ENCODE measurements at regions not wholly inside any gene's neighbourhood (a gene's known extent, or its start where the extent isn't known, plus 50 kb on each side); places are given as distances from the start of the nearest gene placed in this dataset.
"Not testable (repeated sequence)": the region's sequence is repeated elsewhere in the genome, so short reads cannot be mapped to it uniquely, and the experiment has no call there.

DNA sequence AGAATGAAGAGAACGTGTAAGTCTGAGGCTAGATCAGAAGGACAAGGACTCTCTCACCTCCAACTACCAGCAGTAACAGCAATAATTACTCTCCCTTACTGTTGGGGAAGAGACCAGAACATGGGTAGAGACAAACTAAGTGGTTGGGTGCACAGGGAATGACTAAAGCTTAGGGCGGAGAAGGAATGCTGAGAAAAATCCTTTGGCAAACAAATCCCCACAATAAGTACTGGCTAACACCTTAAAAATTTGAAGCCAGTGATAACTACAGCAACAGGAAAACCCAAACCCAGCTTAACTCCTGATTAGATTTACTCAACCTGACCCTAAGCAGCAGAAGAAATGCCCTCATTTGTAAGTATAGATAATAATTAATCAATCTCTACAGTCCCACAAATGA, 759.0 kb downstream of the AACS start:
- no peak for ATAC-seq (replicated peaks; ENCODE audit: extremely low read depth, poor library complexity, severe bottlenecking)
- H3K27ac Mint-ChIP-seq (ENCODE audit: low read depth) = no peak overlapping the region
- no peaks in the 10 kb centered on the region for H3K4me1 Mint-ChIP-seq
- peaks cover 2% of the 10 kb centered on the region for H3K36me3 Mint-ChIP-seq (ENCODE audit: insufficient read depth)
- DNase-seq (ENCODE audit: low spot score in 2 of 2) = no peak
- H3K27me3 Mint-ChIP-seq = no peaks in the 10 kb centered on the region
- no peak overlapping the region for H3K4me3 Mint-ChIP-seq
- H3K9me3 Mint-ChIP-seq = peaks cover 10% of the 10 kb centered on the region

- Mint-ChIP-seq H3K27ac (ENCODE audit: low read depth) (no peak overlapping the region), H3K4me3 (no peak overlapping the region), H3K9me3 (peaks cover 11% of the 10 kb centered on the region), H3K4me1 (no peaks in the 10 kb centered on the region), H3K36me3 (ENCODE audit: insufficient read depth) (no peaks in the 10 kb centered on the region), H3K27me3 (no peaks in the 10 kb centered on the region)
- DNase-seq (ENCODE audit: low spot score in 2 of 2) = no peak
- ATAC-seq (replicated peaks; ENCODE audit: extremely low read depth, poor library complexity, severe bottlenecking) = no peak
Observed at GRCh38 chr12:125835852-125836251, 770.6 kb downstream of the AACS start.

- ATAC-seq (replicated peaks; ENCODE audit: extremely low read depth, poor library complexity, severe bottlenecking) (no peak), DNase-seq (ENCODE audit: low spot score in 2 of 2) (no peak)
- H3K27ac Mint-ChIP-seq (ENCODE audit: low read depth) = no peak overlapping the region
- no peaks in the 10 kb centered on the region for H3K4me1 Mint-ChIP-seq
- no peaks in the 10 kb centered on the region for H3K27me3 Mint-ChIP-seq
- H3K36me3 Mint-ChIP-seq (ENCODE audit: insufficient read depth) = no peaks in the 10 kb centered on the region
- H3K4me3 Mint-ChIP-seq = no peak overlapping the region
- H3K9me3 Mint-ChIP-seq = peaks cover 11% of the 10 kb centered on the region
Observed at GRCh38 chr12:125836647-125837046, 771.4 kb downstream of the AACS start.

GRCh38 chr12:125841332-125841731, 776.1 kb downstream of the AACS start:
- Mint-ChIP-seq H3K36me3 (ENCODE audit: insufficient read depth) (peaks cover 2% of the 10 kb centered on the region), H3K4me1 (no peaks in the 10 kb centered on the region), H3K27ac (ENCODE audit: low read depth) (no peak overlapping the region), H3K27me3 (no peaks in the 10 kb centered on the region), H3K9me3 (peaks cover 15% of the 10 kb centered on the region), H3K4me3 (no peak overlapping the region)
- DNase-seq (ENCODE audit: low spot score in 2 of 2) (no peak), ATAC-seq (replicated peaks; ENCODE audit: extremely low read depth, poor library complexity, severe bottlenecking) (no peak)

DNA sequence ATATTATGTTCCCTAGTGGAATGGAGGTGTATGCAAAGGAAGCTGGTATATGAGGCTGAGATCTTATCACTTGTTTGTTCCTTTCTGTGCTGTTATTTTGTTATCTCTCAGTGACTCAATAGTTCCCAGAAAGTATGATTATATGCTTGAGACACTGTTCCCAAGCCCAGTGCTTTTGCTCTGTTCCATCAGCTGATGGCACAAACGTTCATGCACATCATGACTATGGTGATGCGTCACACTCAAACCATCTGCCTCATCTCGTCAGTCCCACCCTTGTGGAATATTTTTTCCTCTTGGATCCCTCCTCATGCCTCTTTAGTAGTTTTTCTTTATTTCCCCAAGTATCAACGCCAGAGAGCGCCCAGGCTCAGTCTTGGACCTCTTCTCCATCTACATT, 786.9 kb downstream of the AACS start:
- Mint-ChIP-seq H3K4me1 (no peaks in the 10 kb centered on the region), H3K27me3 (no peaks in the 10 kb centered on the region), H3K27ac (ENCODE audit: low read depth) (no peak overlapping the region), H3K36me3 (ENCODE audit: insufficient read depth) (no peaks in the 10 kb centered on the region), H3K4me3 (no peak overlapping the region), H3K9me3 (peaks cover 9% of the 10 kb centered on the region)
- DNase-seq (ENCODE audit: low spot score in 2 of 2) (no peak), ATAC-seq (replicated peaks; ENCODE audit: extremely low read depth, poor library complexity, severe bottlenecking) (no peak)

DNA sequence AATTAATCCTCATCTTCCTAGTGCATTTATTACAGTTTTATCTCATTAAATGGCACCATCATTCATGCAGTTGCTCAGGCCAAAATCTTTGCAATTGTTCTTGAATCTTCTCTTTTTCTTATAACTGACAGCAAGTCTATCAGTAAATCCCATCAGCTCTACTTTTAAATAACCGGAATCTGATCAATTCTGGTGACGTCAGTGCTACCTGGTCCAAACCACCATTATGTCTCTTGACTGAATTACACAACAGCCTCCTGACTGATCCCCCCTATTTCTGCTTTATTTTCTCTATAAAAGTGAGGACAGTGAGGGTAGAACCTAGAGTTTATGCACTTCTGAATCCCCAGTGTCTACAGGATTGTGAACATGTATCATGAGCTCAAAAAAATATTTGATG, 787.4 kb downstream of the AACS start:
- ATAC-seq (replicated peaks; ENCODE audit: extremely low read depth, poor library complexity, severe bottlenecking) (no peak), DNase-seq (ENCODE audit: low spot score in 2 of 2) (no peak)
- Mint-ChIP-seq H3K27me3 (no peaks in the 10 kb centered on the region), H3K9me3 (peaks cover 8% of the 10 kb centered on the region), H3K27ac (ENCODE audit: low read depth) (no peak overlapping the region), H3K4me3 (no peak overlapping the region), H3K36me3 (ENCODE audit: insufficient read depth) (no peaks in the 10 kb centered on the region), H3K4me1 (no peaks in the 10 kb centered on the region)

- Mint-ChIP-seq H3K36me3 (ENCODE audit: insufficient read depth) (no peaks in the 10 kb centered on the region), H3K27me3 (no peaks in the 10 kb centered on the region), H3K4me1 (no peaks in the 10 kb centered on the region), H3K9me3 (peaks cover 8% of the 10 kb centered on the region), H3K4me3 (no peak overlapping the region), H3K27ac (ENCODE audit: low read depth) (no peak overlapping the region)
- no peak for ATAC-seq (replicated peaks; ENCODE audit: extremely low read depth, poor library complexity, severe bottlenecking)
- DNase-seq (ENCODE audit: low spot score in 2 of 2) = no peak
Observed at GRCh38 chr12:125853670-125854069, 788.4 kb downstream of the AACS start.

GRCh38 chr12:125856366-125856765, 791.1 kb downstream of the AACS start:
- DNase-seq (ENCODE audit: low spot score in 2 of 2) (no peak), ATAC-seq (replicated peaks; ENCODE audit: extremely low read depth, poor library complexity, severe bottlenecking) (no peak)
- Mint-ChIP-seq H3K4me3 (no peak overlapping the region), H3K4me1 (no peaks in the 10 kb centered on the region), H3K36me3 (ENCODE audit: insufficient read depth) (no peaks in the 10 kb centered on the region), H3K9me3 (peaks cover 8% of the 10 kb centered on the region), H3K27ac (ENCODE audit: low read depth) (no peak overlapping the region), H3K27me3 (no peaks in the 10 kb centered on the region)

DNA sequence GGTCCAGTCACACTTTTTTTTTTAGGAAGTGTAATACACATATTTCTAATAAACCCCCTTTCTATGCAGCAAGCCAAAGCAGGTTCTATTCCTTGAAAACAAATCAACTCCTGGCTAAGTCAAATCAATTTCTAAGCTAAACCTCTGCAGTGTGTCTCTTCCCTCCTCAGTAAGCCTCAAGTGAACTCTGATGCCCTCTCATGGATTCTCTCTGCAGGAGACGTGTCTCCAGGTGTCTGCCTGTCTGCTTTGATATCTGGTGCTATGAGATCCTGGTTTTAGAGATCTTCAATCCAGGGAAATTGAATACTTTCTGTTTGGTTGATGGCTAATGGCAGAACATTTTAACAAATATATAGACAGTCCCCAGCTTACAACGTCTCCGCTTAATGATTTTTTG, 791.7 kb downstream of the AACS start:
- no peak for ATAC-seq (replicated peaks; ENCODE audit: extremely low read depth, poor library complexity, severe bottlenecking)
- H3K27me3 Mint-ChIP-seq = no peaks in the 10 kb centered on the region
- peaks cover 8% of the 10 kb centered on the region for H3K9me3 Mint-ChIP-seq
- no peak for DNase-seq (ENCODE audit: low spot score in 2 of 2)
- H3K4me1 Mint-ChIP-seq = no peaks in the 10 kb centered on the region
- H3K36me3 Mint-ChIP-seq (ENCODE audit: insufficient read depth) = no peaks in the 10 kb centered on the region
- no peak overlapping the region for H3K27ac Mint-ChIP-seq (ENCODE audit: low read depth)
- no peak overlapping the region for H3K4me3 Mint-ChIP-seq

DNA sequence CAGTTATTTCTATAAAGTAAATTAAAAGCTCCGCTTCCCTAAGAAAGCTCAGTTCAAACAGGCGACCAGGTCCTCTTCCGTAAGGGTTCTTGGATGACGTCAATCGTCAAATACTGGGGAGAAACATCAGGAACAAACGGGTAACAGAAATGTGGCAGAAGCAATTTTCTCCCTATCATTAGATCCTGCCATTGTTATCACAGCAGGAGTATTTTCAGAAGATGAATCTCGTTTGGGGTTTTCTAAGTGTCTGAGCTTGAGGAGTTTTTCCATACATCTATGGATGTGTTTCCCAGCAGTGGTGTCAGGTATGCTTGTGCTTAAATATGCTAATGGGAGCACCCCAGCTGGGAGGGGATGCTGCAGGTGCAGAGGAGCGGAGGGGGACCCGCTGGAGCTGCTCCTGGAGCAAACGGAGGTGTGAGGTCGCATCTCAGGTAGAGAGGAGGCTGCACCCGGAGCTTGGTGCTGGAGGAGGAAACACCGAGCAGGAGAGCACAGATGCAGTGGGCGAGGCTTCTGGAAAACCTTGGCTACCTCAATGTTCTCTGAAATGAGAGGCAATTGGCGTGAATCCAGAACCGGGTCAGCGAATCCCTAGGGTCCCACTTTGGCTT, 795.5 kb downstream of the AACS start:
- no peaks in the 10 kb centered on the region for H3K27me3 Mint-ChIP-seq
- no peaks in the 10 kb centered on the region for H3K4me1 Mint-ChIP-seq

DNA sequence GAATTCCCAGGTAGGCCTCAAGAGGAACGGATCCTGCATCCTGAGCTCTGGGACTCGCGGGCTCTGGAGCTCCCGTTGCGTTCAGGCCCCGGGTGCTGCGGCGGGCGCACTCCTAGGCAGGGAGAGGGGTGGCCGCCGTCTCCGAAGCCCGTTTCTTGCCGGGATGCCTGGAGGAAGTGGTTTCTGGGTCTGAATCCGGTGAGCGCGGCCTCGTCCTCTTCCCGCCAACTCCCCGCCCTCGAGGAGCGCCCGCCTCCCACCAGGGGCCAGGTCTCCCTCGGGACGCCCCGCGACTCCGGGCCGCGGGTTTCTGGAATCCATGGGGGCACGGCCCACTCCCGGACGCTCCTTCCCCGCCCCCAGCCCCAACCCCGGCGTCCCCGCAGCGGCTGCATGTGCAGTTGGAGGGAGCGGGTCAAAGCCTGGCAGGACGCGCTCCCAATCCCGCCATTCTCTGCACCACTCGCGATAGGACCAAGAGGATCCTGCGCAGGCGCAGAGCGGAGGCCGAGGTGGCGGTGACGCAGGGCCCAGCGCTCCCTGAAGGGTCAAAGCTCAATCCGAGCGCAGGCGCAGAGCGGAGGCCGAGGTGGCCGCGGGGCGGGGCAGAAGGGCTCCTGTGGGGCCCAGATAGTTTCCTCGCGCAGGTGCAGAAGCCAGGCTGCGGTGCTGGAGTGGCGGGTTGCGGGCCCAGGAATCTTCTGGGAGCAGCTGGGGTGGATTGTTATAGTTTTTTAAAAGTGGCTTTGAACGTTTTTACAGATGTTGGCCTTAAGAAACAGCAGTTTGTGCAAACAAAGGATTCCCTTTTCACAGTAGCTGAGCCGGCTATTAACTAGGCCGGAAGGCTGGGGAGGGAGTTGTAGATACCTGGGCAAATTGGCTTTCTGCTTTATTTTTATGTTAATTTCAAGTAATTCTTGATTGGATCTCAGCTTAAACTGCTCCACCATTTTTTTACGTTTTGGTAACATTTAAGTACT, 796.4 kb downstream of the AACS start:
- H3K4me3 Mint-ChIP-seq = no peak overlapping the region
- ATAC-seq (replicated peaks; ENCODE audit: extremely low read depth, poor library complexity, severe bottlenecking) (no peak), DNase-seq (ENCODE audit: low spot score in 2 of 2) (no peak)
- H3K9me3 Mint-ChIP-seq = no peaks in the 10 kb centered on the region
- H3K27ac Mint-ChIP-seq (ENCODE audit: low read depth) = no peak overlapping the region
- no peaks in the 10 kb centered on the region for H3K27me3 Mint-ChIP-seq
- H3K4me1 Mint-ChIP-seq = no peaks in the 10 kb centered on the region
- H3K36me3 Mint-ChIP-seq (ENCODE audit: insufficient read depth) = no peaks in the 10 kb centered on the region

More for the DNA sequence above, 795.5 kb downstream of the AACS start:
- no peak overlapping the region for H3K4me3 Mint-ChIP-seq
- no peak for DNase-seq (ENCODE audit: low spot score in 2 of 2)
- no peak overlapping the region for H3K27ac Mint-ChIP-seq (ENCODE audit: low read depth)
- ATAC-seq (replicated peaks; ENCODE audit: extremely low read depth, poor library complexity, severe bottlenecking) = no peak
- no peaks in the 10 kb centered on the region for H3K9me3 Mint-ChIP-seq
- no peaks in the 10 kb centered on the region for H3K36me3 Mint-ChIP-seq (ENCODE audit: insufficient read depth)

DNA sequence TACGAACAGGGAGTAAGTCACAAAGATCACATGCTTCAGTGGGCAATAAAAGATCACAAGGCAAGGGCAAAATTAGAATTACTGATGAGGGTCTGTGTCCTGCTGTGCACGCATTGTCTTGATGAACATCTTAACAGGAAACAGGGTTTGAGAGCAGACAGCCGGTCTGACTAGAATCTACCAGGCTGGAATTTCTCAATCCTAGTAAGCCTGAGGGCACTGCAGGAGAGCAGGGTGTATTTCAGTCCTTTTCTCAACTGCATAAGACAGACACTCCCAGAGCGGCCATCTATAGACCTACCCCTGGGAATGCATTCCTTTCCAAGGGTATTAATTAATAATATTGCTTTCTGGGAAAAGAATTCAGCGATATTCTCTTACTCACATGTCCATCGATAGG, 800.0 kb downstream of the AACS start:
- H3K4me1 Mint-ChIP-seq; H3K4me3 Mint-ChIP-seq; DNase-seq (ENCODE audit: low spot score in 2 of 2); ATAC-seq (replicated peaks; ENCODE audit: extremely low read depth, poor library complexity, severe bottlenecking); H3K36me3 Mint-ChIP-seq (ENCODE audit: insufficient read depth); H3K9me3 Mint-ChIP-seq; H3K27me3 Mint-ChIP-seq; H3K27ac Mint-ChIP-seq (ENCODE audit: low read depth): not testable (repeated sequence)
